CD14-positive monocyte (primary cell): ENCODE measurements at regions not wholly inside any gene's neighbourhood (a gene's known extent, or its start where the extent isn't known, plus 50 kb on each side); places are given as distances from the start of the nearest gene placed in this dataset.

Source experiments
- DNase-seq, 3 donors: peaks; one replicate each; pipeline ENCODE4 v3.0.0-alpha.2; 2011 to 2022
- H2AFZ ChIP-seq: 2 replicates; pipeline ENCODE4 v1.6.0; 2012; ENCODE audit warnings: mild to moderate bottlenecking, low read depth, low read length, inconsistent platforms; ENCODE audit not compliant: insufficient read depth, poor library complexity, severe bottlenecking
- H3K27ac ChIP-seq, 2 donors: 1 replicate in 1 of 2; 2 replicates in 1 of 2; pipeline ENCODE4 v1.5.1; 2012 to 2013; ENCODE audit warnings: low read length in 2 of 2, control low read depth in 1 of 2, inconsistent platforms in 1 of 2, low read depth in 1 of 2, mild to moderate bottlenecking in 1 of 2
- H3K27me3 ChIP-seq, 2 donors: one replicate each; pipeline versions ENCODE4 v1.6.0 to v1.6.1; 2011 to 2013; ENCODE audit warnings: low read length in 2 of 2; ENCODE audit not compliant: control insufficient read depth in 2 of 2, insufficient read depth in 2 of 2
- H3K36me3 ChIP-seq, 2 donors: replicated peaks in 1 of 2; 1 replicate in 1 of 2; 2 replicates in 1 of 2; pipeline versions ENCODE4 v1.5.1 to v1.6.1; 2012 to 2013; ENCODE audit warnings: low read length in 2 of 2, control low read depth in 1 of 2, inconsistent platforms in 1 of 2, mild to moderate bottlenecking in 1 of 2; ENCODE audit not compliant: insufficient read depth in 2 of 2, control insufficient read depth in 1 of 2
- H3K4me1 ChIP-seq, 2 donors: 1 replicate in 1 of 2; 2 replicates in 1 of 2; pipeline versions ENCODE4 v1.5.1 to v1.6.1; 2012 to 2013; ENCODE audit warnings: low read length in 2 of 2, control low read depth in 1 of 2, inconsistent platforms in 1 of 2, mild to moderate bottlenecking in 1 of 2, moderate library complexity in 1 of 2; ENCODE audit not compliant: insufficient read depth in 2 of 2, control insufficient read depth in 1 of 2
- H3K4me2 ChIP-seq: replicated peaks from 2 replicates; pipeline ENCODE3; 2012; ENCODE audit warnings: low read length, moderate library complexity, mild to moderate bottlenecking; ENCODE audit not compliant: poor library complexity, severe bottlenecking; ENCODE audit errors: extremely low read depth
- H3K4me3 ChIP-seq, 3 experiments: fragments of 200-600 bp in 1 of 3; sonication (generic) in 1 of 3; replicated peaks in 1 of 3; 1 replicate in 2 of 3; 2 replicates in 1 of 3; pipeline ENCODE4 v1.5.1; 2011 to 2013; ENCODE audit warnings: low read length in 3 of 3, mild to moderate bottlenecking in 3 of 3, control low read depth in 2 of 3, low read depth in 2 of 3, inconsistent platforms in 1 of 3, moderate library complexity in 1 of 3
- H3K79me2 ChIP-seq: 2 replicates; pipeline ENCODE4 v1.6.0; 2012; ENCODE audit warnings: mild to moderate bottlenecking, control low read depth, inconsistent platforms, low read length, moderate library complexity; ENCODE audit not compliant: insufficient read depth
- H3K9ac ChIP-seq: 2 replicates; pipeline ENCODE4 v1.6.0; 2017; ENCODE audit warnings: low read length, mild to moderate bottlenecking; ENCODE audit not compliant: insufficient read depth, poor library complexity, severe bottlenecking
- H3K9me3 ChIP-seq, 2 donors: replicated peaks in 1 of 2; 1 replicate in 1 of 2; 2 replicates in 1 of 2; pipeline versions ENCODE4 v1.5.1 to v1.6.1; 2012 to 2013; ENCODE audit warnings: low read length in 2 of 2, control low read depth in 1 of 2; ENCODE audit not compliant: control insufficient read depth in 1 of 2, insufficient read depth in 1 of 2
- H4K20me1 ChIP-seq: 2 replicates; pipeline ENCODE4 v1.6.0; 2012; ENCODE audit warnings: mild to moderate bottlenecking, low read length, control low read depth, moderate library complexity; ENCODE audit not compliant: insufficient read depth
- H3K27ac Mint-ChIP-seq, 7 donors: one replicate each; pipeline ENCODE4 v1.8.0; 2020; ENCODE audit warnings: mild to moderate bottlenecking in 7 of 7, mixed read lengths in 7 of 7, moderate library complexity in 6 of 7, inconsistent platforms in 2 of 7
- H3K27me3 Mint-ChIP-seq, 3 donors: one replicate each; pipeline ENCODE4 v1.8.0; 2021 to 2022; ENCODE audit warnings: low read depth in 3 of 3, mild to moderate bottlenecking in 3 of 3, mixed read lengths in 3 of 3, moderate library complexity in 3 of 3, inconsistent platforms in 1 of 3
- H3K36me3 Mint-ChIP-seq, 2 donors: one replicate each; pipeline ENCODE4 v1.8.0; 2020; ENCODE audit warnings: mixed read lengths in 2 of 2, inconsistent platforms in 1 of 2, mild to moderate bottlenecking in 1 of 2
- H3K4me1 Mint-ChIP-seq: one replicate; pipeline ENCODE4 v1.8.0; 2020; ENCODE audit warnings: mild to moderate bottlenecking, mixed read lengths
- H3K4me3 Mint-ChIP-seq, 2 donors: one replicate each; pipeline ENCODE4 v1.8.0; 2020; ENCODE audit warnings: mild to moderate bottlenecking in 2 of 2, mixed read lengths in 2 of 2, moderate library complexity in 1 of 2
- H3K9me3 Mint-ChIP-seq, 7 donors: one replicate each; pipeline ENCODE4 v1.8.0; 2020 to 2022; ENCODE audit warnings: mixed read lengths in 7 of 7, mild to moderate bottlenecking in 6 of 7, moderate library complexity in 6 of 7, inconsistent platforms in 2 of 7
- WGBS: methylation state at CpG from one replicate; pipeline ENCODE4 v1.1.5; 2013; ENCODE audit warnings: missing lambda C conversion rate; ENCODE audit not compliant: insufficient coverage; 5-methylcytosine and 5-hydroxymethylcytosine counted together
- intact Hi-C, 2 donors: fragments of 100-400 bp; cut with micrococcal nuclease; formaldehyde crosslinking; loops; one replicate each; pipeline versions ENCODE4 v1.15.0 to v1.15.1; 2023
- TF ChIP-seq, protein P1 (sequence below): fragments of 200-600 bp; IDR thresholded peaks from one replicate; pipeline ENCODE4 v1.8.0; 2022; ENCODE audit warnings: antibody characterized with exemption, mild to moderate bottlenecking

DNA sequence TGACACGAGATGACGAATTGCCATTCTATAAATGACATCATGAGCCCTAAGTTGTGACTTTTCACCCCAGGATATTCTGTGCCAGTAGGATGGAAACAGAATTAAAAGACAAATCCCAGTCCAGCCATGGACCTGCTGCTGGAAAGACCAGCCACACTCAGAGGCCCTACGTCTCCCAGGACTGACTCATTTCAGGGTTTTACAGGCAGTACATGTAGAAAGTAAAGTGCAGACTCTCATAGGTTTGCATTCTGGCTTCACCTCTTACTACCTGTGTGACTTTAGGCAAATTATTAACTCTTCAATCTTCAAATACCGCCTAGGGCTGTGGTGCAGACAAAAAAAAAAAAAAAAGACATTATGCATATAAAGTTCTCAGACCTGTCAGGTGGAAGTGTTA, 188.8 kb downstream of the NEBL start:
- WGBS = 90% methylated on average over 2 of the region's 4 CpGs
- Histone ChIP-seq H2AFZ (no peak overlapping the region), H3K27me3 (no peaks in the 10 kb centered on the region), H3K4me3 (no peak overlapping the region), H3K9me3 (peaks cover 10 to 21% of the 10 kb centered on the region in 2 donors), H3K79me2 (no peaks in the 10 kb centered on the region), H4K20me1 (no peaks in the 10 kb centered on the region), H3K4me2 (no peak overlapping the region), H3K4me1 (no peaks in the 10 kb centered on the region), H3K9ac (no peak overlapping the region), H3K27ac (no peak overlapping the region), H3K36me3 (no peaks in the 10 kb centered on the region)
- H3K36me3 Mint-ChIP-seq = no peaks in the 10 kb centered on the region
- H3K27ac Mint-ChIP-seq = no peak overlapping the region
- H3K9me3 Mint-ChIP-seq = peaks cover 2 to 26% (median 11%) of the 10 kb centered on the region in 7 donors
- H3K27me3 Mint-ChIP-seq = peaks cover 0 to 2% (median 0%) of the 10 kb centered on the region in 3 donors
- no peaks in the 10 kb centered on the region for H3K4me1 Mint-ChIP-seq
- TF ChIP-seq, protein P1, sequence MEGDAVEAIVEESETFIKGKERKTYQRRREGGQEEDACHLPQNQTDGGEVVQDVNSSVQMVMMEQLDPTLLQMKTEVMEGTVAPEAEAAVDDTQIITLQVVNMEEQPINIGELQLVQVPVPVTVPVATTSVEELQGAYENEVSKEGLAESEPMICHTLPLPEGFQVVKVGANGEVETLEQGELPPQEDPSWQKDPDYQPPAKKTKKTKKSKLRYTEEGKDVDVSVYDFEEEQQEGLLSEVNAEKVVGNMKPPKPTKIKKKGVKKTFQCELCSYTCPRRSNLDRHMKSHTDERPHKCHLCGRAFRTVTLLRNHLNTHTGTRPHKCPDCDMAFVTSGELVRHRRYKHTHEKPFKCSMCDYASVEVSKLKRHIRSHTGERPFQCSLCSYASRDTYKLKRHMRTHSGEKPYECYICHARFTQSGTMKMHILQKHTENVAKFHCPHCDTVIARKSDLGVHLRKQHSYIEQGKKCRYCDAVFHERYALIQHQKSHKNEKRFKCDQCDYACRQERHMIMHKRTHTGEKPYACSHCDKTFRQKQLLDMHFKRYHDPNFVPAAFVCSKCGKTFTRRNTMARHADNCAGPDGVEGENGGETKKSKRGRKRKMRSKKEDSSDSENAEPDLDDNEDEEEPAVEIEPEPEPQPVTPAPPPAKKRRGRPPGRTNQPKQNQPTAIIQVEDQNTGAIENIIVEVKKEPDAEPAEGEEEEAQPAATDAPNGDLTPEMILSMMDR = no peak
- H3K4me3 Mint-ChIP-seq = no peak overlapping the region
- intact Hi-C loops = no loop called here
- DNase-seq = no peak

DNA sequence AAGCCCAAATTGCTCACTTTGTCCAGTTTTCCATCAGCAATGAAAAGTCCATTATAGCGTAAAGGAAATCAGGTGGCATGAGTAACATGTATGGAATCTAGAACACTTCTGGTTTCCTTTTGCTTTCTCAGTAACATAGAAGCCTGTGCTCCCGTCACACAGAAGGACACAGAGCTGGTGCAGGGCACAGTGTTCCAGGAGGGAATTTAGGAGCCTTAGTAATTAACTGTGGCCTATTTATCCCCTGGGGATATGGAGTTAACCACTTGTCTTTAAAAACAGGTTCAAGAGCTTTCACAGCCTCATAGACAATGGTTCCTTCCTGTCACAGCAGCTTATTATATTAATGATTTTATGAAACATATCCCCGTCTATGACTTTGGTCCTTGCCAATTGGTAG, 189.9 kb downstream of the NEBL start:
- Mint-ChIP-seq H3K9me3 (peaks cover 5 to 26% (median 12%) of the 10 kb centered on the region in 7 donors), H3K4me1 (no peaks in the 10 kb centered on the region), H3K4me3 (no peak overlapping the region), H3K36me3 (no peaks in the 10 kb centered on the region), H3K27ac (no peak overlapping the region), H3K27me3 (no peaks in the 10 kb centered on the region)
- H3K79me2 ChIP-seq = no peaks in the 10 kb centered on the region
- H3K4me3 ChIP-seq = no peak overlapping the region
- no peaks in the 10 kb centered on the region for H3K4me1 ChIP-seq
- H3K9me3 ChIP-seq = peaks cover 10 to 21% of the 10 kb centered on the region in 2 donors
- intact Hi-C loops = no loop called here
- H4K20me1 ChIP-seq = no peaks in the 10 kb centered on the region
- 80% methylated on average over 1 of the region's 3 CpGs for WGBS
- DNase-seq = no peak
- no peak overlapping the region for H3K4me2 ChIP-seq
- H3K9ac ChIP-seq = no peak overlapping the region
- H3K27me3 ChIP-seq = no peaks in the 10 kb centered on the region
- H2AFZ ChIP-seq = no peak overlapping the region
- no peaks in the 10 kb centered on the region for H3K36me3 ChIP-seq
- TF ChIP-seq, protein P1 = no peak
- H3K27ac ChIP-seq = no peak overlapping the region
